Right lobe of liver (tissue), 4 donors: ENCODE measurements at regions not wholly inside any gene's neighbourhood (a gene's known extent, or its start where the extent isn't known, plus 50 kb on each side); places are given as distances from the start of the nearest gene placed in this dataset.

Source experiments
- POLR2A ChIP-seq: fragments of 450-650 bp; IDR thresholded peaks from one replicate; pipeline ENCODE4 v1.6.1; 2017; ENCODE audit warnings: antibody characterized with exemption, mild to moderate bottlenecking
- TF ChIP-seq, protein P1 (sequence below), 4 donors: fragments of 200-600 bp in 3 of 4; fragments of 450-650 bp in 1 of 4; IDR thresholded peaks; one replicate each; pipeline versions ENCODE4 v1.5.1 to v1.8.0; 2016 to 2022; ENCODE audit warnings: antibody characterized with exemption in 4 of 4, mild to moderate bottlenecking in 2 of 4
- donor health status: DM: no; HTN: no; CAD: no.
- donor health status: DM: no; HTN: no; CAD: no.
- donor health status: DM: no; HTN: yes; CAD: no.

DNA sequence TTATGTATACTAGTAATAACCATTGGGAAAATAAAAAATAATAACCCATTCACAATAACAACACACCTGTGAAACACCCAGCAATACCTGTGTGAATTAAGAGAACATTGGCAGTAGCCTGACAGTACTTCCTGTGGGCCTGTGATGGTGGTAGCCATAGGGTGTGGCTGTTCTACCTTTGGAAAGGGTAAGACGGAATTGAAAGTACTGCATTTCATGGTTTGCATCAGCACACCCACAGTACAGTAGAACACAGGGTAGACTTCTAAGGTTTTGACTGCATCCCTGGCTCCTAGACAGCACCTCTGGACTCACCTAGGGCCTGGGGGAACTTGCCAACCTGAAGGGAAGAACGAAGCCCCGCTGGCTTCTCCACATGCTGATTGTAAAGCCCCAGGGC, 279.8 kb downstream of the HTR1B start:
- TF ChIP-seq, protein P1, sequence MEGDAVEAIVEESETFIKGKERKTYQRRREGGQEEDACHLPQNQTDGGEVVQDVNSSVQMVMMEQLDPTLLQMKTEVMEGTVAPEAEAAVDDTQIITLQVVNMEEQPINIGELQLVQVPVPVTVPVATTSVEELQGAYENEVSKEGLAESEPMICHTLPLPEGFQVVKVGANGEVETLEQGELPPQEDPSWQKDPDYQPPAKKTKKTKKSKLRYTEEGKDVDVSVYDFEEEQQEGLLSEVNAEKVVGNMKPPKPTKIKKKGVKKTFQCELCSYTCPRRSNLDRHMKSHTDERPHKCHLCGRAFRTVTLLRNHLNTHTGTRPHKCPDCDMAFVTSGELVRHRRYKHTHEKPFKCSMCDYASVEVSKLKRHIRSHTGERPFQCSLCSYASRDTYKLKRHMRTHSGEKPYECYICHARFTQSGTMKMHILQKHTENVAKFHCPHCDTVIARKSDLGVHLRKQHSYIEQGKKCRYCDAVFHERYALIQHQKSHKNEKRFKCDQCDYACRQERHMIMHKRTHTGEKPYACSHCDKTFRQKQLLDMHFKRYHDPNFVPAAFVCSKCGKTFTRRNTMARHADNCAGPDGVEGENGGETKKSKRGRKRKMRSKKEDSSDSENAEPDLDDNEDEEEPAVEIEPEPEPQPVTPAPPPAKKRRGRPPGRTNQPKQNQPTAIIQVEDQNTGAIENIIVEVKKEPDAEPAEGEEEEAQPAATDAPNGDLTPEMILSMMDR (IDR thresholded peaks at IDR 0.05), result no peak
- no peak for TF ChIP-seq POLR2A
